Fibroblast of lung (primary cell): ENCODE measurements at regions not wholly inside any gene's neighbourhood (a gene's known extent, or its start where the extent isn't known, plus 50 kb on each side); places are given as distances from the start of the nearest gene placed in this dataset.

Source experiments
- EZH2 ChIP-seq: IDR thresholded peaks from 2 replicates; pipeline ENCODE4 v1.5.1; 2012; ENCODE audit warnings: low read length, control low read depth, mild to moderate bottlenecking; ENCODE audit errors: missing control alignments
- TF ChIP-seq, protein P1 (sequence below), 2 donors: IDR thresholded peaks in 1 of 2; conservative IDR thresholded peaks in 1 of 2; 1 replicate in 1 of 2; 2 replicates in 1 of 2; pipeline ENCODE4 v1.5.1; 2011 to 2012; ENCODE audit warnings: low read length in 2 of 2, control low read depth in 1 of 2, inconsistent platforms in 1 of 2, low read depth in 1 of 2, mild to moderate bottlenecking in 1 of 2

GRCh38 chr10:63887600-63888370 lies 366.6 kb downstream of the REEP3 start:
- TF ChIP-seq, protein P1, sequence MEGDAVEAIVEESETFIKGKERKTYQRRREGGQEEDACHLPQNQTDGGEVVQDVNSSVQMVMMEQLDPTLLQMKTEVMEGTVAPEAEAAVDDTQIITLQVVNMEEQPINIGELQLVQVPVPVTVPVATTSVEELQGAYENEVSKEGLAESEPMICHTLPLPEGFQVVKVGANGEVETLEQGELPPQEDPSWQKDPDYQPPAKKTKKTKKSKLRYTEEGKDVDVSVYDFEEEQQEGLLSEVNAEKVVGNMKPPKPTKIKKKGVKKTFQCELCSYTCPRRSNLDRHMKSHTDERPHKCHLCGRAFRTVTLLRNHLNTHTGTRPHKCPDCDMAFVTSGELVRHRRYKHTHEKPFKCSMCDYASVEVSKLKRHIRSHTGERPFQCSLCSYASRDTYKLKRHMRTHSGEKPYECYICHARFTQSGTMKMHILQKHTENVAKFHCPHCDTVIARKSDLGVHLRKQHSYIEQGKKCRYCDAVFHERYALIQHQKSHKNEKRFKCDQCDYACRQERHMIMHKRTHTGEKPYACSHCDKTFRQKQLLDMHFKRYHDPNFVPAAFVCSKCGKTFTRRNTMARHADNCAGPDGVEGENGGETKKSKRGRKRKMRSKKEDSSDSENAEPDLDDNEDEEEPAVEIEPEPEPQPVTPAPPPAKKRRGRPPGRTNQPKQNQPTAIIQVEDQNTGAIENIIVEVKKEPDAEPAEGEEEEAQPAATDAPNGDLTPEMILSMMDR (conservative IDR thresholded peaks at IDR 0.05 in 1 of 2, IDR thresholded peaks at IDR 0.05 in 1 of 2; ENCODE audit: low read depth in 1 of 2, low read length in 2 of 2), result no peak
- no peak for TF ChIP-seq EZH2
